Hematopoietic multipotent progenitor cell treated with erythropoietin and hydrocortisone succinate and interleukin-3 and kit ligand, for 6 days (in vitro differentiated cells): ENCODE measurements at regions not wholly inside any gene's neighbourhood (a gene's known extent, or its start where the extent isn't known, plus 50 kb on each side); places are given as distances from the start of the nearest gene placed in this dataset.
"Not testable (repeated sequence)": the region's sequence is repeated elsewhere in the genome, so short reads cannot be mapped to it uniquely, and the experiment has no call there.

ENCODE experiments used
- DNase-seq: peaks from one replicate; pipeline ENCODE4 v3.0.0-alpha.2; 2015

GRCh38 chr20:47906348-47906660 lies 121.0 kb upstream of the SULF2 start:
- no peak for DNase-seq

GRCh38 chr20:47905628-47906347 lies 120.5 kb upstream of the SULF2 start:
- DNase-seq: no peak

- DNase-seq: not testable (repeated sequence)
Measured at GRCh38 chr20:47903009-47903408, 117.7 kb upstream of the SULF2 start.

GRCh38 chr20:47899313-47899712 lies 114.0 kb upstream of the SULF2 start:
- DNase-seq: not testable (repeated sequence)

- DNase-seq: no peak
Measured at GRCh38 chr20:47897461-47897860, 112.2 kb upstream of the SULF2 start.

- not testable (repeated sequence) for DNase-seq
Measured at GRCh38 chr20:47892681-47893080, 107.4 kb upstream of the SULF2 start.

GRCh38 chr20:47890708-47891107 lies 105.4 kb upstream of the SULF2 start:
- not testable (repeated sequence) for DNase-seq

- DNase-seq: not testable (repeated sequence)
Measured at GRCh38 chr20:47889751-47890150, 104.5 kb upstream of the SULF2 start.

- no peak for DNase-seq
Measured at GRCh38 chr20:47888351-47888750, 103.1 kb upstream of the SULF2 start.

GRCh38 chr20:47887477-47888080 lies 102.3 kb upstream of the SULF2 start:
- DNase-seq: no peak

- no peak for DNase-seq
Measured at GRCh38 chr20:47887064-47887463, 101.8 kb upstream of the SULF2 start.

- DNase-seq: no peak
Measured at GRCh38 chr20:47886454-47887041, 101.3 kb upstream of the SULF2 start.

- DNase-seq: no peak
Measured at GRCh38 chr20:47885909-47886453, 100.7 kb upstream of the SULF2 start.

- DNase-seq: not testable (repeated sequence)
Measured at GRCh38 chr20:47883940-47884339, 98.7 kb upstream of the SULF2 start.

- no peak for DNase-seq
Measured at GRCh38 chr20:47883186-47883585, 97.9 kb upstream of the SULF2 start.

- no peak for DNase-seq
Measured at GRCh38 chr20:47879771-47880170, 94.5 kb upstream of the SULF2 start.

- DNase-seq: no peak
Measured at GRCh38 chr20:47878601-47879027, 93.3 kb upstream of the SULF2 start.

- DNase-seq: no peak
Measured at GRCh38 chr20:47876311-47877088, 91.2 kb upstream of the SULF2 start.

GRCh38 chr20:47875297-47876025 lies 90.2 kb upstream of the SULF2 start:
- no peak for DNase-seq

GRCh38 chr20:47872341-47872740 lies 87.1 kb upstream of the SULF2 start:
- DNase-seq: no peak

GRCh38 chr20:47870475-47870874 lies 85.2 kb upstream of the SULF2 start:
- DNase-seq: no peak

- DNase-seq: no peak
Measured at GRCh38 chr20:47868744-47869143, 83.5 kb upstream of the SULF2 start.

GRCh38 chr20:47868236-47868635 lies 83.0 kb upstream of the SULF2 start:
- no peak for DNase-seq
